ENCODE measurements at regions not wholly inside any gene's neighbourhood (a gene's known extent, or its start where the extent isn't known, plus 50 kb on each side); places are given as distances from the start of the nearest gene placed in this dataset.

DNA sequence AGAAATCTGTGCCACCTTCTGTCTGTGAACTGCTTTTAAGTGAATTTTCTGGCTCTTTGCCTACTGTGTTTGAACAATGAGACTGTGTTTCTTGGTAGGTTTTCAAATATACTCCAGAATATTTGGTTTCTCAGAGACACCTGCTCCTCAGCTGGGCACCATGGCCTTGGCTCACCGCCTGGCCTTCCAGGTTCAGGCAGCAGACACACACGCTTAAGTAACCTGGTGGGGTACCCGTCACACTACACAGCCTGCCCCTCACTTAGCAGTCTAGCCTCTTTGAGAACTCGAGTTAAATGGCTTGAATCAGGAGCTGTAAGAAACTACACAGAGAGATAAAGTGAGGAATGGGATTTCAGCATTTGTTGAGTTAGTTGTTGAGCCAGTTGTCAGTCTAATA, 530.5 kb downstream of the MTRR start:
- FAIRE-seq (no peak), DNase-seq (ENCODE audit: insufficient read length) (no peak)
- TF ChIP-seq TAF1 (IDR thresholded peaks at IDR 0.05; ENCODE audit: borderline replicate concordance, low read depth, low read length) = no peak
- TF ChIP-seq POLR2A (IDR thresholded peaks at IDR 0.05; ENCODE audit: low read depth, low read length) = no peak
- TF ChIP-seq POLR2AphosphoS5 (IDR thresholded peaks at IDR 0.05; ENCODE audit: low read depth, low read length) = no peak

GRCh38 chr5:8408258-8408657, 539.3 kb downstream of the MTRR start:
- no peak for FAIRE-seq

GRCh38 chr5:8410618-8411017, 541.7 kb downstream of the MTRR start:
- TF ChIP-seq POLR2A (IDR thresholded peaks at IDR 0.05; ENCODE audit: low read depth, low read length) = no peak
- no peak for TF ChIP-seq TAF1 (IDR thresholded peaks at IDR 0.05; ENCODE audit: borderline replicate concordance, low read depth, low read length)
- TF ChIP-seq POLR2AphosphoS5 (IDR thresholded peaks at IDR 0.05; ENCODE audit: low read depth, low read length) = no peak
- DNase-seq (ENCODE audit: insufficient read length) = no peak
- FAIRE-seq = no peak

More at GRCh38 chr5:8408258-8408657, 539.3 kb downstream of the MTRR start:
- no peak for DNase-seq (ENCODE audit: insufficient read length)
- no peak for TF ChIP-seq POLR2A (IDR thresholded peaks at IDR 0.05; ENCODE audit: low read depth, low read length)
- no peak for TF ChIP-seq POLR2AphosphoS5 (IDR thresholded peaks at IDR 0.05; ENCODE audit: low read depth, low read length)
- no peak for TF ChIP-seq TAF1 (IDR thresholded peaks at IDR 0.05; ENCODE audit: borderline replicate concordance, low read depth, low read length)

- DNase-seq (ENCODE audit: insufficient read length) (no peak), FAIRE-seq (no peak)
- TF ChIP-seq POLR2AphosphoS5 (IDR thresholded peaks at IDR 0.05; ENCODE audit: low read depth, low read length) = no peak
- TF ChIP-seq TAF1 (IDR thresholded peaks at IDR 0.05; ENCODE audit: borderline replicate concordance, low read depth, low read length) = no peak
- TF ChIP-seq POLR2A (IDR thresholded peaks at IDR 0.05; ENCODE audit: low read depth, low read length) = no peak
These were observed 545.0 kb downstream of the MTRR start for GRCh38 chr5:8413975-8414374.

- DNase-seq (ENCODE audit: insufficient read length) (no peak), FAIRE-seq (no peak)
- no peak for TF ChIP-seq POLR2AphosphoS5 (IDR thresholded peaks at IDR 0.05; ENCODE audit: low read depth, low read length)
- no peak for TF ChIP-seq POLR2A (IDR thresholded peaks at IDR 0.05; ENCODE audit: low read depth, low read length)
These were observed 548.5 kb downstream of the MTRR start for GRCh38 chr5:8417316-8418048.

DNA sequence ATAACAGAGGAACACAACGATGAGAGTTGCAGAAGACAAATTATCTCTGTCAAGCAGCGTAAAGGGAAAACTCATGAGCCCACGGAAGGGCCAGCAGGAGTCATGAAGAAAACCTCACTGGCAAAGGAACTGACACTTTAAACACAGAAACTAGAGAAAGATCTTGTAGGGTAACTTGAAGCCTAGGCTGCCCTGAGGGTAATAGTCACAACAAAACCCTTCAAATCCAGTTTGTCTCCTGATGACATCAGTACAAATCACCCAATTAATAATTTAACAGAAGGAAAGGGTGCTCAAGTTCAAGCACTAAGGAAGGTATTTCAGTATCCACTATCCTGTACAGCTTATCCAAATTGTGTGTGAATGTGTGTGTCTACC, 549.1 kb downstream of the MTRR start:
- DNase-seq (ENCODE audit: insufficient read length) = no peak
- TF ChIP-seq POLR2A (IDR thresholded peaks at IDR 0.05; ENCODE audit: low read depth, low read length) = no peak
- no peak for TF ChIP-seq POLR2AphosphoS5 (IDR thresholded peaks at IDR 0.05; ENCODE audit: low read depth, low read length)
- no peak for TF ChIP-seq TAF1 (IDR thresholded peaks at IDR 0.05; ENCODE audit: borderline replicate concordance, low read depth, low read length)
- FAIRE-seq = no peak

GRCh38 chr5:8429778-8430758, 561.1 kb downstream of the MTRR start:
- no peak for TF ChIP-seq POLR2AphosphoS5 (IDR thresholded peaks at IDR 0.05; ENCODE audit: low read depth, low read length)
- no peak for TF ChIP-seq POLR2A (IDR thresholded peaks at IDR 0.05; ENCODE audit: low read depth, low read length)
- TF ChIP-seq TAF1 (IDR thresholded peaks at IDR 0.05; ENCODE audit: borderline replicate concordance, low read depth, low read length) = no peak
- DNase-seq (ENCODE audit: insufficient read length) (no peak), FAIRE-seq (no peak)

DNA sequence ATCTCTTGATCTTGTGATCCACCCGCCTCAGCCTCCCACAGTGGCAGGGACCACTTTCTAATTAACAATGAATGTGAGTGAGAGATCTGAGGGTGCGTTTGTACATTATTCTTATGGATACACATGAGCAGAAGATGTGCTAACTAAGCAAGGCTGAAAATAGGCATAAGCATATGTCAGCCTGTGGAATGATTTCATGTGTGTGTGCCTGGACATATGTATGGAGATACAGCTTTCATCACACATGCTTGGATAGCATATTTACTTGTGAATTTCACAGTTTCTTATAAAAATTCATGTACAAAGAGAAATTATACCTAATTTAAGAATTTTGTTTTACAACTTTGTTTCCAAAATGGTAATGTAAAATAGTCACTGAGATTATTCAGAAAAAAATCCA, 565.6 kb downstream of the MTRR start:
- TF ChIP-seq POLR2AphosphoS5 (IDR thresholded peaks at IDR 0.05; ENCODE audit: low read depth, low read length) = no peak
- TF ChIP-seq TAF1 (IDR thresholded peaks at IDR 0.05; ENCODE audit: borderline replicate concordance, low read depth, low read length) = no peak
- no peak for TF ChIP-seq POLR2A (IDR thresholded peaks at IDR 0.05; ENCODE audit: low read depth, low read length)
- no peak for DNase-seq (ENCODE audit: insufficient read length)
- FAIRE-seq = no peak

DNA sequence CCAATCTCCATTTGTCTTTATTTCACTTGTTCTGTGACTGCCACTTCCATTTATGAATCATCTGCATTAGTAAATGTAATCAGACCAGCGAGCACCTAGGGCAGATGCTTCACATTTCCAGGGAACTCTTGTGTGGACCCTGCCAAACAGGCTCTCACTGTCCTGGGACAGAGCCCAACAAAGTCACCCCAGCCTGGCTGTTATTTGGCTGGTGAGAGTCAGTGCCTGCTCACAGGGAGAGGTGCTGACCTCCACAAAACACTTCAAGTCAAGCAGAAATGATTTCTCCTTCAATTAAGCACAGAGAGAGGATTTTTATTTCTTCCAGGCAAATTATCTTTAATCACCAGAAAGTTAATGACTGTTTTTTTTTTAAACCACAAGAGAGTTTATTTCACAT, 568.0 kb downstream of the MTRR start:
- no peak for DNase-seq (ENCODE audit: insufficient read length)
- TF ChIP-seq POLR2A (IDR thresholded peaks at IDR 0.05; ENCODE audit: low read depth, low read length) (no peak), TAF1 (IDR thresholded peaks at IDR 0.05; ENCODE audit: borderline replicate concordance, low read depth, low read length) (no peak), POLR2AphosphoS5 (IDR thresholded peaks at IDR 0.05; ENCODE audit: low read depth, low read length) (no peak)
- FAIRE-seq = no peak

- TF ChIP-seq POLR2AphosphoS5 (IDR thresholded peaks at IDR 0.05; ENCODE audit: low read depth, low read length) = no peak
- TF ChIP-seq POLR2A (IDR thresholded peaks at IDR 0.05; ENCODE audit: low read depth, low read length) = no peak
- no peak for TF ChIP-seq TAF1 (IDR thresholded peaks at IDR 0.05; ENCODE audit: borderline replicate concordance, low read depth, low read length)
- DNase-seq (ENCODE audit: insufficient read length) = no peak
- no peak for FAIRE-seq
These were observed 576.2 kb downstream of the MTRR start for GRCh38 chr5:8445139-8445538.

DNA sequence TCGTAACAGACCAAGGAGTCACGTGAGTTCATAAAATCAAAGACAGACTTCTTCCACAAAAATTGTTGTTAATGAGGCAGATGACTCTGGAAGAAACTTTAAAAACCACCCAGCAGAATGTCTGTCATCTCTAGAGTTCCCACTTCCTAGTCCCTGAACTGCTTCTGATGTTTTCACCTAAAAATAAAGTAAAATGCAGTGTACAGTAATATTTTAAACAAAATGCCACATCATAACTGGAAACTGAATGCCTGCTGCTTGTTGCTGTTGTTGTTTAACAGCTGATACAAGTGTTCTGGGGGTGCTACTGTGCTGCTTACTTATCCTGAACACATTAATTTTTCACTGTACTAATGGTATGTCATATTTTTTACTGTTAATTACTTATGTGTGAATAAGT, 577.2 kb downstream of the MTRR start:
- TF ChIP-seq TAF1 (IDR thresholded peaks at IDR 0.05; ENCODE audit: borderline replicate concordance, low read depth, low read length) (no peak), POLR2A (IDR thresholded peaks at IDR 0.05; ENCODE audit: low read depth, low read length) (no peak), POLR2AphosphoS5 (IDR thresholded peaks at IDR 0.05; ENCODE audit: low read depth, low read length) (no peak)
- FAIRE-seq (peak; percentile 58), DNase-seq (ENCODE audit: insufficient read length) (no peak)

DNA sequence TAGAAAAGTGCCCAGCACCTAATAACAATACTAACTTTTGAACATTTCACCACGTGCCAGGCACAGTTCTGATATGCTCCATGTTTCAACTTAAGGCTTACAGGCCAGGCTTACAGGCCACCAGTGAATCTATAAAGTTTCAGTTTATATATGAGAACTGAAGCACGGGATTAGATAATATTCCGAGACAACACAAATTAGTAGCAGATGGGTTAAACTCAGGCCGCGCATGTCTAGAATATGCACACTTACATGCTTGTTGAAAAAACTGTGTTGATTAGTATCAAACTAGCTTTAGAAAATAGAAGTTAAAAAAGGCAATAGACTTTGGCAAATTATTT, 587.9 kb downstream of the MTRR start:
- FAIRE-seq (peak; percentile 64), DNase-seq (ENCODE audit: insufficient read length) (no peak)

More for the DNA sequence above, 587.9 kb downstream of the MTRR start:
- TF ChIP-seq POLR2A (IDR thresholded peaks at IDR 0.05; ENCODE audit: low read depth, low read length) (no peak), TAF1 (IDR thresholded peaks at IDR 0.05; ENCODE audit: borderline replicate concordance, low read depth, low read length) (no peak), POLR2AphosphoS5 (IDR thresholded peaks at IDR 0.05; ENCODE audit: low read depth, low read length) (no peak)
